HEK293 (cell line): ENCODE measurements at regions not wholly inside any gene's neighbourhood (a gene's known extent, or its start where the extent isn't known, plus 50 kb on each side); places are given as distances from the start of the nearest gene placed in this dataset.

Experiments
- CTCF ChIP-seq: fragments of 450-650 bp; formaldehyde crosslinking; IDR thresholded peaks from 2 replicates; pipeline ENCODE4 v1.5.1; 2016; ENCODE audit warnings: missing biosample characterization, missing genetic modification characterization
- REST ChIP-seq: fragments of 450-650 bp; formaldehyde crosslinking; IDR thresholded peaks from 2 replicates; pipeline ENCODE4 v1.5.1; 2016; ENCODE audit warnings: missing biosample characterization, missing genetic modification characterization
- ZNF10 ChIP-seq: fragments of 450-650 bp; formaldehyde crosslinking; IDR thresholded peaks from 2 replicates; pipeline ENCODE4 v1.5.1; 2017; ENCODE audit warnings: missing biosample characterization, missing genetic modification characterization
- ZNF157 ChIP-seq: fragments of 450-650 bp; formaldehyde crosslinking; IDR thresholded peaks from 2 replicates; pipeline ENCODE4 v1.5.1; 2016; ENCODE audit warnings: missing biosample characterization, missing genetic modification characterization

- TF ChIP-seq CTCF (tag by site-specific recombination): no peak
- TF ChIP-seq ZNF157: no peak
- no peak for TF ChIP-seq REST (tag by site-specific recombination)
- TF ChIP-seq ZNF10 (tag by site-specific recombination): no peak
Measured at GRCh38 chr6:45789238-45789637, 226.4 kb downstream of the CLIC5 start.
